Fibroblast of the conjunctiva (primary cell): ENCODE measurements at regions not wholly inside any gene's neighbourhood (a gene's known extent, or its start where the extent isn't known, plus 50 kb on each side); places are given as distances from the start of the nearest gene placed in this dataset.
A peak's percentile ranks its signal among the peaks of the same experiment; 100 is the strongest.

Experiments
- DNase-seq: peaks from one replicate; pipeline ENCODE4 v3.0.0-alpha.2; 2010; ENCODE audit warnings: low read depth

- DNase-seq, result no peak
Observed at GRCh38 chr12:85352016-85352415, 72.0 kb downstream of the ALX1 start.

- no peak for DNase-seq
Observed at GRCh38 chr12:85356596-85357385, 76.8 kb downstream of the ALX1 start.

- DNase-seq, result no peak
Observed at GRCh38 chr12:85357609-85358008, 77.6 kb downstream of the ALX1 start.

GRCh38 chr12:85358715-85359114 is 78.7 kb downstream of the ALX1 start:
- no peak for DNase-seq

GRCh38 chr12:85363382-85364190 is 83.6 kb downstream of the ALX1 start:
- peak; percentile 41 for DNase-seq

GRCh38 chr12:85367936-85368335 is 87.9 kb downstream of the ALX1 start:
- DNase-seq, result no peak

- no peak for DNase-seq
Observed at GRCh38 chr12:85369365-85370154, 89.5 kb downstream of the ALX1 start.

- no peak for DNase-seq
Observed at GRCh38 chr12:85373045-85373444, 93.0 kb downstream of the ALX1 start.

GRCh38 chr12:85374981-85375380 is 95.0 kb downstream of the ALX1 start:
- no peak for DNase-seq

GRCh38 chr12:85385406-85385805 is 105.4 kb downstream of the ALX1 start:
- no peak for DNase-seq

GRCh38 chr12:85390266-85390665 is 110.2 kb downstream of the ALX1 start:
- no peak for DNase-seq

- no peak for DNase-seq
Observed at GRCh38 chr12:85392508-85392907, 112.5 kb downstream of the ALX1 start.

GRCh38 chr12:85393606-85394005 is 113.6 kb downstream of the ALX1 start:
- no peak for DNase-seq

GRCh38 chr12:85394065-85394464 is 114.0 kb downstream of the ALX1 start:
- no peak for DNase-seq

GRCh38 chr12:85394809-85395208 is 114.8 kb downstream of the ALX1 start:
- no peak for DNase-seq

- no peak for DNase-seq
Observed at GRCh38 chr12:85405262-85405661, 125.2 kb downstream of the ALX1 start.

- peak; percentile 43 for DNase-seq
Observed at GRCh38 chr12:85405781-85406522, 125.9 kb downstream of the ALX1 start.

- DNase-seq, result no peak
Observed at GRCh38 chr12:85413266-85413665, 133.2 kb downstream of the ALX1 start.

GRCh38 chr12:85422762-85423161 is 142.7 kb downstream of the ALX1 start:
- DNase-seq, result peak; percentile 10

- no peak for DNase-seq
Observed at GRCh38 chr12:85423947-85424346, 143.9 kb downstream of the ALX1 start.

GRCh38 chr12:85424581-85425348 is 144.7 kb downstream of the ALX1 start:
- peak; percentile 42 for DNase-seq
